Glutamatergic neuron (in vitro differentiated cells): ENCODE measurements at regions not wholly inside any gene's neighbourhood (a gene's known extent, or its start where the extent isn't known, plus 50 kb on each side); places are given as distances from the start of the nearest gene placed in this dataset.
"Not testable (repeated sequence)": the region's sequence is repeated elsewhere in the genome, so short reads cannot be mapped to it uniquely, and the experiment has no call there.

Source experiments
- DNase-seq: peaks from one replicate; pipeline ENCODE4 v3.0.0; 2022
- H3K27ac Mint-ChIP-seq: one replicate; pipeline ENCODE4 v1.8.0; 2020; ENCODE audit warnings: mild to moderate bottlenecking, mixed read lengths, inconsistent platforms; ENCODE audit not compliant: unreplicated experiment
- H3K27me3 Mint-ChIP-seq: one replicate; pipeline ENCODE4 v1.8.0; 2020; ENCODE audit warnings: mild to moderate bottlenecking, moderate library complexity, mixed read lengths, inconsistent platforms; ENCODE audit not compliant: unreplicated experiment
- H3K36me3 Mint-ChIP-seq: one replicate; pipeline ENCODE4 v1.8.0; 2020; ENCODE audit warnings: mild to moderate bottlenecking, mixed read lengths, inconsistent platforms; ENCODE audit not compliant: unreplicated experiment
- H3K4me1 Mint-ChIP-seq: one replicate; pipeline ENCODE4 v1.8.0; 2020; ENCODE audit warnings: mild to moderate bottlenecking, low read depth, mixed read lengths, inconsistent platforms; ENCODE audit not compliant: unreplicated experiment
- H3K4me3 Mint-ChIP-seq: one replicate; pipeline ENCODE4 v1.8.0; 2020; ENCODE audit warnings: mild to moderate bottlenecking, mixed read lengths, inconsistent platforms; ENCODE audit not compliant: unreplicated experiment
- H3K9me3 Mint-ChIP-seq: one replicate; pipeline ENCODE4 v1.8.0; 2020; ENCODE audit warnings: mild to moderate bottlenecking, moderate library complexity, mixed read lengths, inconsistent platforms; ENCODE audit not compliant: unreplicated experiment

DNA sequence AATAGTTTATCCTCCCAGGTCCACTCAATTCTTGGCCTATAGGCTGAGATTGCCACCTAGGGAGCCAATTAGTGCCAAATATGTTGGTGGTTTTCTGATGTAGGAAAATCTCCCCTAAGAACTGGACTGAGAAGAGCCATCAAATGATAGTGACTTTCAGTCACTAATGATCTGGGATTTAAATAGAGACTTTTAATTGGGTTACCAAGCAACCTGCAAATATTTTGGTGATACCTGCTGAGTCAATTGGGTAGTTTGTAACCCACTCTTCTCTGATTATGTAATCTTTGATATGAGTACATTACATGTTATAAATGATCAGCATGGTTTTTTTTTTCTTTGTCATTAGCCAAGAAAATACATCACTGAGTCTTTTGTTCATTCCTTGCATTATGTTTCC is 600.8 kb downstream of the TTLL7 start:
- not testable (repeated sequence) for H3K27ac Mint-ChIP-seq, H3K4me1 Mint-ChIP-seq, DNase-seq, H3K36me3 Mint-ChIP-seq, H3K27me3 Mint-ChIP-seq, H3K4me3 Mint-ChIP-seq, H3K9me3 Mint-ChIP-seq

DNA sequence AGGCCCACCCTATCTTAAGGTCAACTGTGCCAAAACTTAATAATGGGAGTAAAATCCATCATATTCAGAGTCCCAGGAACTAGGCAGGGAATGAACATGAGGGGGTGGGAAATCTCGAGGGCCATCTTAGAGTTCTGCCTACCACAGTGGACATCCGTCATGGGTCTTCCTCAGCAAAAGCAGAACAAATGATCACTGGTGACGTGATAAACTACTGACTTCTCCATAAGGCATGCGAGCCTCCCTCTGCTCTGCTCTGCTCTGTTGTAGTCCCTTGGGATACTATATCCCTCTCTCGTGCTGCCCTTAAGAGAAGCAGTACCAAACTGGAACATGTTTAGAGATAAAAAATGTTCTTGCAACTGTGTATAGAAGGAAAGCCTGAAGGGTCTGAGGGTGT is 603.8 kb downstream of the TTLL7 start:
- not testable (repeated sequence) for H3K27ac Mint-ChIP-seq, H3K36me3 Mint-ChIP-seq

DNA sequence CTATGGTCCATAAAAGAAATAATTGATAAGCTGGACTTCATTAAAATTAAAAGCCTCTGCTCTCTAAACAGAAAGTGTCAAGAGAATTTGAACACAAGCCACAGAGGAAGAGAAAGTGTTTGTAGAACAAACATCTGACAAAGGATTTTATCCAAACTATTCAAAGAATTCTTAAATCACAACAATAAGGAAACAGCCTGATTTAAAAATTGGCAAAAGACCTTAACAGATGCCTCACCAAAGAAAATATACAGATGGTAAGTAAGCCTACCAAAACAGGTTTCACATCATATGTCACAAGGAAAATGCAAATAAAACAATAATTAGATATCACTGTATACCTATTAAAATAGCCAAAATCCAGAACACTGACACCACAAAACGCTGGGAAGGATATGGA is 612.0 kb downstream of the TTLL7 start:
- H3K27me3 Mint-ChIP-seq, DNase-seq, H3K4me1 Mint-ChIP-seq, H3K27ac Mint-ChIP-seq, H3K36me3 Mint-ChIP-seq, H3K9me3 Mint-ChIP-seq, H3K4me3 Mint-ChIP-seq: not testable (repeated sequence)

More for the DNA sequence above, 603.8 kb downstream of the TTLL7 start:
- not testable (repeated sequence) for H3K4me1 Mint-ChIP-seq, H3K27me3 Mint-ChIP-seq, H3K4me3 Mint-ChIP-seq, H3K9me3 Mint-ChIP-seq, DNase-seq

DNA sequence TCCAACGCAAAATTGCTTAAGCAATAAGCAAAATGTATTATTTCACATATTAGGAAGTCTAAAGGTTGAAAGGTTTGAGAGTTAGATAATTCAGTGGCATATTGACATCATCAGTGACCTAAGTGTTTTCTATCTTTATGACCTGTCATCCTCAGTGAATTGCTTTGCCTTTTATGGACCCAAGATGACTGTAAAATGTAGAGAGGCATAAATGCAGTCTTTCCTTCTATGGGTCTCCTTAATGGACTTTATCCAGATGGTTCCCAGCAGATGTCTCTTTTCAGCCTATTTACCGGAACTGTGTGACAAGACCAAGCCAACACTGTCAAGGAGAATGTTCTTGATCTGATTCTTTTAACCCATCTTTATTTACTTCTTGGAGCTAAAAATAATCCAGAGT is 615.8 kb downstream of the TTLL7 start:
- H3K36me3 Mint-ChIP-seq, H3K9me3 Mint-ChIP-seq, H3K4me1 Mint-ChIP-seq, H3K4me3 Mint-ChIP-seq, DNase-seq, H3K27me3 Mint-ChIP-seq, H3K27ac Mint-ChIP-seq: not testable (repeated sequence)

- not testable (repeated sequence) for DNase-seq, H3K4me3 Mint-ChIP-seq, H3K9me3 Mint-ChIP-seq, H3K36me3 Mint-ChIP-seq, H3K27me3 Mint-ChIP-seq, H3K4me1 Mint-ChIP-seq, H3K27ac Mint-ChIP-seq
Measured at GRCh38 chr1:83373018-83373417, 625.9 kb downstream of the TTLL7 start.

DNA sequence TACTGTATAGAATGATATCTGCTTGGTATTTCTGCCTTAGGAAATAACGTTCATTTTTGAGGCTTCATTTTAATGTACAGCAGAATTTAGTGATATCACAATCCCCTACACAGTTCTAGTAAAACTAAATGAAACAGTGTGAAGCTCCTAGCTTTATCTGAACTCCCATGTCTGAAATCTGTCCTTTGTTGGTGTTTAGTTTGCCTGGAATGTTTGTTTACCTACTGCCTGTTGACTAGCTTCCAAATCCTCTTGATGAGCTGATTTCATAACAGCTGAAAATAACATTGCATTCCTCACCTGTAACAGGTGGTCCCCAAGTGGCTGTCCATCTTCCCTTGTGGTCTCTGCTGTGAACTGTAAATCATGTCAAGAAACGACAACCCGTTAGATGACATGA is 629.1 kb downstream of the TTLL7 start:
- H3K36me3 Mint-ChIP-seq, H3K4me3 Mint-ChIP-seq, H3K9me3 Mint-ChIP-seq, DNase-seq, H3K4me1 Mint-ChIP-seq, H3K27ac Mint-ChIP-seq, H3K27me3 Mint-ChIP-seq: not testable (repeated sequence)

- DNase-seq, H3K27ac Mint-ChIP-seq, H3K4me3 Mint-ChIP-seq, H3K9me3 Mint-ChIP-seq, H3K36me3 Mint-ChIP-seq, H3K27me3 Mint-ChIP-seq, H3K4me1 Mint-ChIP-seq: not testable (repeated sequence)
Measured at GRCh38 chr1:83365320-83365719, 633.6 kb downstream of the TTLL7 start.

- not testable (repeated sequence) for H3K4me1 Mint-ChIP-seq, H3K4me3 Mint-ChIP-seq, H3K36me3 Mint-ChIP-seq, H3K9me3 Mint-ChIP-seq, DNase-seq, H3K27ac Mint-ChIP-seq, H3K27me3 Mint-ChIP-seq
Measured at GRCh38 chr1:83345375-83345774, 653.6 kb downstream of the TTLL7 start.

DNA sequence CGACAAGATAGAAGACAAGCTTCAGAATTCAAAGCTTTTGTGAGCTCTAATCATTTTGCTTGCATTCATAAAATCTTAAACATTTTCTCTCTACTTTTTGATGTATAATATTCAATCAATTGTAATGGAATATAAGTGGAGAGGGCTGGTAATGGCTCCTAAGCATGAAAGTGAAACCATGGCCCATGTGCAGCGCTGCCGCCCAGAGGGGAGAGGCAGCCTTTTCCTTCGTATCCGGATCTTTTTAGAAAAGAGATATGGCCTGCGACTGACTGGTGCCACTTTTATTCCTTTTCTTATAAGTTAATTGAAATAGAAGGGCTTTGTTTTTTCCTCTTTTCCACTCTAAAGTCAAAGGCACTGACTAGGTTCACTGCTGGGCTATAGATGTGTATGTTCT is 655.2 kb downstream of the TTLL7 start:
- H3K36me3 Mint-ChIP-seq, H3K4me1 Mint-ChIP-seq, DNase-seq, H3K27me3 Mint-ChIP-seq, H3K4me3 Mint-ChIP-seq, H3K27ac Mint-ChIP-seq, H3K9me3 Mint-ChIP-seq: not testable (repeated sequence)

DNA sequence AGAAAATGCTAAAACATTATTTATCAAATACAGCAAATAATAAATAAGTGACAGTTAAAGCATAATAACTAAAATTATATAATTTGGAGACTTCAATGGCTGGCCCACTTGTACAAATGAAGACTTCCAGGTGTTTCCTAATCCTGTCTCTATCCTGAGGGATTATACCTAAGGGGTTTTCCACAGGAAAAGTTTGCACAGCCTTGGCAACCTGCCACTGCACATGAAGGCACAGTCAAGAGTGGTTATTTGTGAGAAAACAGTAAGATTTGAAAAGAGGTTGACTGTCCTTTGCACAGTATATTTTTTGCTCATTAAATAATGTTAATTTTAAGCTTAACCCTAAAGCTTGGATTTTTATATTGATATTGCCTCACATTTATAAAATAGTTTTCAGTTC is 655.9 kb downstream of the TTLL7 start:
- not testable (repeated sequence) for H3K27ac Mint-ChIP-seq, H3K4me3 Mint-ChIP-seq, H3K36me3 Mint-ChIP-seq, H3K27me3 Mint-ChIP-seq, H3K4me1 Mint-ChIP-seq, DNase-seq, H3K9me3 Mint-ChIP-seq

DNA sequence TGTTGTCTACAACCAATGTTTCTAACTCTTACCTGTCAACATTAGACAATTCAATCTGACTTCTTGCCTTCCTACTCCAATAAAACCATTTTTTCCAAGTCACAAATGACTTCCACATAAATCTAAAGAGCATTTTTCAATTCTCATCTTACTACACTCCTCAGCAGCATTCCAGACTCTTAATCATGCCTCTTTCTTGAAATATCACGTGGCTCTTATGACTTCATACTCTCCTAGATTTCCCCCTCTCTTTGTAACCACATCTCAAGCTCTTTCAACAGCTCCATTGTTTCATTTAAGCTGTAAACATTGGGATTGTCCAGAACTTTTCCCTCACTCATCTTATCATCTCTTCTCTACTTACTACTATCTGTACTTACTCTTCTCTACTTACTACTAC is 666.6 kb downstream of the TTLL7 start:
- not testable (repeated sequence) for H3K27ac Mint-ChIP-seq, H3K9me3 Mint-ChIP-seq, H3K36me3 Mint-ChIP-seq, H3K4me1 Mint-ChIP-seq, H3K27me3 Mint-ChIP-seq, DNase-seq
- H3K4me3 Mint-ChIP-seq = peak overlapping the region; percentile 48
